ENCODE measurements at regions not wholly inside any gene's neighbourhood (a gene's known extent, or its start where the extent isn't known, plus 50 kb on each side); places are given as distances from the start of the nearest gene placed in this dataset.
"Not testable (repeated sequence)": the region's sequence is repeated elsewhere in the genome, so short reads cannot be mapped to it uniquely, and the experiment has no call there.

DNA sequence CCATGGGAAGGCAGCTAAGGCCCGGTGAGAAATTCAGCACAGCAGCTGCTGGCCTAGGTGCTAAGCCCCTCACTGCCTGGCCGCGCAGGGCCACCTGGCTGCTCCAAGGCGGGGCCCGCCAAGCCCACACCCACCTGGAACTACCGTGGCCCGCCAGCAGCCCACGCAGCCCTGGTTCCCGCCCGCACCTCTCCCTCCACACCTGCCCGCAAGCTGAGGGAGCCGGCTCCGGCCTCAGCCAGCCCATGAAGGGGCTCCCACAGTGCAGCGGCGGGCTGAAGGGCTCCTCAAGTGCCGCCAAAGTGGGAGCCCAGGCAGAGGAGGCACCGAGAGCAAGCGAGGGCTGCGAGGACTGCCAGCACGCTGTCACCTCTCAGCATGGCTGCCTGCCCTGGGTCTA lies 146.9 kb upstream of the APOOL start:
- not testable (repeated sequence) for H3K36me3 ChIP-seq (ENCODE audit: low read depth); DNase-seq (ENCODE audit: low spot score); H3K27ac ChIP-seq (ENCODE audit: poor library complexity, severe bottlenecking); H3K4me3 ChIP-seq (ENCODE audit: severe bottlenecking); ATAC-seq (ENCODE audit: low read depth); H3K9me3 ChIP-seq (ENCODE audit: severe bottlenecking); H3K27me3 ChIP-seq (ENCODE audit: insufficient read depth, poor library complexity, severe bottlenecking); H3K4me1 ChIP-seq (ENCODE audit: insufficient read depth, poor library complexity, severe bottlenecking)

- not testable (repeated sequence) for H3K9me3 ChIP-seq (ENCODE audit: severe bottlenecking); ATAC-seq (ENCODE audit: low read depth); H3K36me3 ChIP-seq (ENCODE audit: low read depth); DNase-seq (ENCODE audit: low spot score); H3K27ac ChIP-seq (ENCODE audit: poor library complexity, severe bottlenecking); H3K27me3 ChIP-seq (ENCODE audit: insufficient read depth, poor library complexity, severe bottlenecking); H3K4me1 ChIP-seq (ENCODE audit: insufficient read depth, poor library complexity, severe bottlenecking); H3K4me3 ChIP-seq (ENCODE audit: severe bottlenecking)
These were observed 144.9 kb upstream of the APOOL start for GRCh38 chrX:84858771-84859170.

DNA sequence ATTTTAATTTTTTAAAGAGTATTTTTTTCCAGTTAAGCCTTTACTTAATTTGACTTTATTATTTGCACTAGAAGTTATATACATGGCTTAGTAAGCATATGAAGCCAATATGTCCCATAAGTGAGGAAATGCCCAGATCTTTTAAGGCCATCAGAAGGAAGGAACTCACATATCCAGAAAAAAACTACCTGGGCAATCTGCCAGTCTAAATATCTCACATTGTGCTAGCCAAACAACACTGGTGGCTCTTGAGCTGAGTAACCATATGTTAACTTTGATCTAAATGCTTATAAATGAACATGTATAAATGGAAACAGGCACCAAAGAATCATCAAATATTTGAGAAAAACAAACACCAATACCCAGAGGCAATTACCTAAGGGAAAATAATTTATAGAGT lies 138.6 kb upstream of the APOOL start:
- Histone ChIP-seq H3K27ac (ENCODE audit: poor library complexity, severe bottlenecking) (no peak overlapping the region), H3K27me3 (ENCODE audit: insufficient read depth, poor library complexity, severe bottlenecking) (no peaks in the 10 kb centered on the region), H3K4me3 (ENCODE audit: severe bottlenecking) (no peak overlapping the region), H3K4me1 (ENCODE audit: insufficient read depth, poor library complexity, severe bottlenecking) (no peaks in the 10 kb centered on the region), H3K36me3 (ENCODE audit: low read depth) (no peaks in the 10 kb centered on the region), H3K9me3 (ENCODE audit: severe bottlenecking) (no peaks in the 10 kb centered on the region)
- ATAC-seq (ENCODE audit: low read depth) (no peak), DNase-seq (ENCODE audit: low spot score) (no peak)
- TF ChIP-seq, protein P1, sequence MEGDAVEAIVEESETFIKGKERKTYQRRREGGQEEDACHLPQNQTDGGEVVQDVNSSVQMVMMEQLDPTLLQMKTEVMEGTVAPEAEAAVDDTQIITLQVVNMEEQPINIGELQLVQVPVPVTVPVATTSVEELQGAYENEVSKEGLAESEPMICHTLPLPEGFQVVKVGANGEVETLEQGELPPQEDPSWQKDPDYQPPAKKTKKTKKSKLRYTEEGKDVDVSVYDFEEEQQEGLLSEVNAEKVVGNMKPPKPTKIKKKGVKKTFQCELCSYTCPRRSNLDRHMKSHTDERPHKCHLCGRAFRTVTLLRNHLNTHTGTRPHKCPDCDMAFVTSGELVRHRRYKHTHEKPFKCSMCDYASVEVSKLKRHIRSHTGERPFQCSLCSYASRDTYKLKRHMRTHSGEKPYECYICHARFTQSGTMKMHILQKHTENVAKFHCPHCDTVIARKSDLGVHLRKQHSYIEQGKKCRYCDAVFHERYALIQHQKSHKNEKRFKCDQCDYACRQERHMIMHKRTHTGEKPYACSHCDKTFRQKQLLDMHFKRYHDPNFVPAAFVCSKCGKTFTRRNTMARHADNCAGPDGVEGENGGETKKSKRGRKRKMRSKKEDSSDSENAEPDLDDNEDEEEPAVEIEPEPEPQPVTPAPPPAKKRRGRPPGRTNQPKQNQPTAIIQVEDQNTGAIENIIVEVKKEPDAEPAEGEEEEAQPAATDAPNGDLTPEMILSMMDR (IDR thresholded peaks at IDR 0.05; ENCODE audit: poor library complexity, severe bottlenecking): no peak

DNA sequence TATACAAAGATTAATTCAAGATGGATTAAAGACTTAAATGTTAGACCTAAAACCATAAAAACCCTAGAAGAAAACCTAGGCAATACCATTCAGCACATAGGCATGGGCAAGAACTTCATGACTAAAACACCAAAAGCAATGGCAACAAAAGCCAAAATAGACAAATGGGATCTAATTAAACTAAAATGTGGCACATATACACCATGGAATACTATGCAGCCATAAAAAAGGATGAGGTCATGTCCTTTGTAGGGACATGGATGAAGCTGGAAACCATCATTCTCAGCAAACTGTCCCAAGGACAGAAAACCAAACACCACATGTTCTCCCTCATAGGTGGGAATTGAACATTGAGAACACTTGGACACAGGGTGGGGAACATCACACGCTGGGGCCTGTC lies 133.4 kb upstream of the APOOL start:
- not testable (repeated sequence) for DNase-seq (ENCODE audit: low spot score); H3K27ac ChIP-seq (ENCODE audit: poor library complexity, severe bottlenecking); H3K36me3 ChIP-seq (ENCODE audit: low read depth); H3K27me3 ChIP-seq (ENCODE audit: insufficient read depth, poor library complexity, severe bottlenecking); H3K9me3 ChIP-seq (ENCODE audit: severe bottlenecking); ATAC-seq (ENCODE audit: low read depth); H3K4me3 ChIP-seq (ENCODE audit: severe bottlenecking); H3K4me1 ChIP-seq (ENCODE audit: insufficient read depth, poor library complexity, severe bottlenecking)

DNA sequence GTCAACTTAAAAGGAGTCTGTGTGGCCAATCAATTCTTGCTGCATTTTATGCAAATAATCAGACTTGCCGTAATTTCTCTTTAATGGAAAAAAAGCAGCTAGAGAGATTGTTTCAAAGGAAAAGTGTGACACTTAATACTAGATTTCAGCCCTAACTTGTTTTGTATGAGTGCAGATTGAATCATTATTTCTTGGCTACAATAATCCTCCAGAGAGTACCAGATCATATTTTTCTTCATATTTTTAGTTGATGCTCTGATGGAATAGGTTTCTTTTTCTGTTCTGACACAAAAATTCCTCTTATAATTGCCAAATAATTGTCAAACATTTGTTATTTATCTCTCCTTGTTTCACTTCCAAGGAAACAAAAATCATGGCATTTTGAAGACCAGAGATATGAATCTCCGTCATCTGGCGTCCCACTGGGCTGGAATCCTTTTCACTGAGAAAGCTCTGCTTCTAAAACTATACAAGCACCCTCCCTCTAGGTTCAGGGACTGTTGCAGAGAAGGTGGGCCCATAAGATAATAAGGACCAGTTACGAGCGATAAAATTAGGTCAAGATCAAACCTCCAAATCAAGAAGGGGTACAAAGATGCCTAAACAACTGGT lies 131.4 kb upstream of the APOOL start:
- H3K4me3 ChIP-seq (ENCODE audit: severe bottlenecking); H3K27ac ChIP-seq (ENCODE audit: poor library complexity, severe bottlenecking); H3K4me1 ChIP-seq (ENCODE audit: insufficient read depth, poor library complexity, severe bottlenecking); ATAC-seq (ENCODE audit: low read depth); DNase-seq (ENCODE audit: low spot score); H3K27me3 ChIP-seq (ENCODE audit: insufficient read depth, poor library complexity, severe bottlenecking); H3K36me3 ChIP-seq (ENCODE audit: low read depth); H3K9me3 ChIP-seq (ENCODE audit: severe bottlenecking): not testable (repeated sequence)

- no peaks in the 10 kb centered on the region for H3K36me3 ChIP-seq (ENCODE audit: low read depth)
- TF ChIP-seq, protein P1 (IDR thresholded peaks at IDR 0.05; ENCODE audit: poor library complexity, severe bottlenecking): no peak
- no peak for ATAC-seq (ENCODE audit: low read depth)
- H3K4me1 ChIP-seq (ENCODE audit: insufficient read depth, poor library complexity, severe bottlenecking): no peaks in the 10 kb centered on the region
- H3K9me3 ChIP-seq (ENCODE audit: severe bottlenecking): no peaks in the 10 kb centered on the region
- no peak overlapping the region for H3K4me3 ChIP-seq (ENCODE audit: severe bottlenecking)
- H3K27me3 ChIP-seq (ENCODE audit: insufficient read depth, poor library complexity, severe bottlenecking): no peaks in the 10 kb centered on the region
- no peak for DNase-seq (ENCODE audit: low spot score)
- H3K27ac ChIP-seq (ENCODE audit: poor library complexity, severe bottlenecking): no peak overlapping the region
These were observed 130.5 kb upstream of the APOOL start for GRCh38 chrX:84873176-84873575.

- Histone ChIP-seq H3K9me3 (ENCODE audit: severe bottlenecking) (no peaks in the 10 kb centered on the region), H3K4me1 (ENCODE audit: insufficient read depth, poor library complexity, severe bottlenecking) (no peaks in the 10 kb centered on the region), H3K36me3 (ENCODE audit: low read depth) (no peaks in the 10 kb centered on the region), H3K27ac (ENCODE audit: poor library complexity, severe bottlenecking) (no peak overlapping the region), H3K4me3 (ENCODE audit: severe bottlenecking) (no peak overlapping the region), H3K27me3 (ENCODE audit: insufficient read depth, poor library complexity, severe bottlenecking) (no peaks in the 10 kb centered on the region)
- DNase-seq (ENCODE audit: low spot score) (no peak), ATAC-seq (ENCODE audit: low read depth) (no peak)
- TF ChIP-seq, protein P1 (IDR thresholded peaks at IDR 0.05; ENCODE audit: poor library complexity, severe bottlenecking): no peak
These were observed 126.8 kb upstream of the APOOL start for GRCh38 chrX:84876876-84877275.

All from RWPE2 (cell line).